ENCODE measurements at regions not wholly inside any gene's neighbourhood (a gene's known extent, or its start where the extent isn't known, plus 50 kb on each side); places are given as distances from the start of the nearest gene placed in this dataset.

GRCh38 chr10:121188005-121188404 lies 336.8 kb downstream of the WDR11 start:
- no peak for DNase-seq

- DNase-seq, result no peak
These were observed 337.9 kb downstream of the WDR11 start for GRCh38 chr10:121189066-121189465.

- no peak for DNase-seq
These were observed 343.7 kb downstream of the WDR11 start for GRCh38 chr10:121194696-121195523.

GRCh38 chr10:121195524-121195910 lies 344.4 kb downstream of the WDR11 start:
- no peak for DNase-seq

GRCh38 chr10:121199081-121199480 lies 347.9 kb downstream of the WDR11 start:
- DNase-seq, result no peak

- DNase-seq, result no peak
These were observed 354.5 kb downstream of the WDR11 start for GRCh38 chr10:121205625-121206024.

GRCh38 chr10:121211446-121211845 lies 360.3 kb downstream of the WDR11 start:
- no peak for DNase-seq

DNA sequence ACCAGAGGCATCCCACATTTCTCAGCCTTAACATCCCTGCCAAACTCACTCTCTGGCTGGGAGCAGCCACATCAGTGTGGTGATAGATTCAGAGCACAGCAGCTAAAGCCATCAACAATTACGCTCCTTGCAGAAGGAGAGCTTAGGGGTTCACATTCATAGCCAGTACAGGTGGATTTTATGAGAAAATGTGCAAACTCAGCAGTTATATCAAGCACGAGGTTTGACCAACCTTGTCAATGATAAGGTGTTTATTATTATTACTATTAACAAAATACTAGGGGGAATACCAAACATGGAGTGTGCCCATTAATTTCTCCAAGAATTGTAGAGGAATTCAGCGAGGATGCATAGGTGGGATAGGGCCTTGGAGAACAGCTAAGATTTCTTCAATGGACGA lies 362.3 kb downstream of the WDR11 start:
- DNase-seq, result no peak

- no peak for DNase-seq
These were observed 365.1 kb downstream of the WDR11 start for GRCh38 chr10:121216295-121216694.

DNA sequence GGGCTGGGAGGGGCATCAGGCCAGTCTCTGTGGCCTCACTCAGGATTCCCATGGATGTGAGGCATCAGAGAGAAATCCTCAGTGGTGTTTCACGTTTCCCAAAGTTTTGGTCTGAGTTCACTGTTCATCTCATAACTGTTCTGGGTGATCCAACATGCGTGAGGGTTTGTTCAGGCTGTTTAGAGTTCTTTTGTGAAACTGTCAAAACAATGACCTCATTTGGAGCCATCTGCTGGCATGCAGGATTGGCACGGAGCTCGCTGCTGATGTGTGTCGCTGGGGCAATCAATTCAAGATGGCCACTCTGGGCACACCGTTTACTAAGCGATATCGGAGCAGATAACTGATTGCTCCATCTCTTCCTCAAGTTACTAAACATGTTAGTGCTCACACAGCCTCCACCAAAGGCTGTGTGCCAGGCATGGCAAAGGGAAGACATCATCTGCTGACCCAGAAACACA lies 365.6 kb downstream of the WDR11 start:
- no peak for DNase-seq

DNA sequence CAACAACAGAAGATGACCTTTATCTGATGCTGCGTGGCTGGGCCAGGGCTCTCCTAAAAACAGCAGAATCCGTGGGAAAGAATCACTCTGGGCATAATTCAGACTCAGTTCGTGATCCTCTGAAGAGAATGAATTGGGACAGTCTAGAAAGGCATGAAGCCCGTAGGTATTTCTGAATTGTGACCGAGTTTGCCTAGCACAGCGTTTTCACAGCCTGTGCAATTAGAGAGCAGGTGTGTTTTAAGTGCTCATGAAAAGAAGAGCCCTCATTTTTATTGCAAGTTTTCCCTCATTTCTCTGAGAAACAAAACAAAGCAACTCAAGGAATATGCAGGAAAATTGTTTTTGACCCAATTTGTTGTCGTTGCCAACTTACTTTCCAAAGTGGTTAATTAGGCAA lies 366.2 kb downstream of the WDR11 start:
- no peak for DNase-seq

DNA sequence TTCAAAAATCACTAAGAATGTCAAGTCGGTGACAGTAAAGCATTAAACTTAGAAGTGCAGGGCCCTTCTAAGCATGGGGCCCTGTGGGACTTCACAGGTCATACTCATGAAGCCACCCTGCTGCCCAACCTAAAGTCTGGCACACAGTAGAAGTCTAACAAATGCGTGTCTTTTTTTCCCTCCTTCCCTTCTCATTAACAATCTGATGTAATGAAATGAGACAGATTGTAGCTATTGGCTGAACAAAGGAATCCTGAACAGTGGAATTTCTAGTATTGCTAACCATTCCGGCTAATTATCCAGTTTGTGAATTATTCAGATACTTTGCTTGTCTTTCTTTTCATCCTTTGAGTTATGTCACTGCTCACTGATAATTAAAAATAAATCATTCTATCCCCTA lies 369.9 kb downstream of the WDR11 start:
- no peak for DNase-seq

DNA sequence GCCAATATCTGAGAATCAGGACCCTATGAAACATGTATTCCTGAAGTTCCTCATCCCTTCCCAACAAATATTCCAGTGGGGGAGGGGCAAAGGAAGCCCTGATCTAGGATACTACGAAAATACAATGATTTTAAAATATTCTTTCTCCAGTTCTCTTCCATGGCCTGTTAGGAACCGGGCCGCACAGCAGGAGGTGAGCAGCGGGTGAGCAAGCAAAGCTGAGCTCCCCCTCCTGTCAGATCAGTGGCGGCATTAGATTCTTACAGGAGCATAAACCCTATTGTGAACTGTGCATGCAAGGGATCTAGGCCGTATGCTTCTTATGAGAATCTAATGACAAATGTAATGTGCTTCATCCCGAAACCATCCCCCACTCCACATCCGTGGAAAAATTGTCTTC lies 370.8 kb downstream of the WDR11 start:
- no peak for DNase-seq

- DNase-seq, result no peak
These were observed 371.7 kb downstream of the WDR11 start for GRCh38 chr10:121222842-121223241.

DNA sequence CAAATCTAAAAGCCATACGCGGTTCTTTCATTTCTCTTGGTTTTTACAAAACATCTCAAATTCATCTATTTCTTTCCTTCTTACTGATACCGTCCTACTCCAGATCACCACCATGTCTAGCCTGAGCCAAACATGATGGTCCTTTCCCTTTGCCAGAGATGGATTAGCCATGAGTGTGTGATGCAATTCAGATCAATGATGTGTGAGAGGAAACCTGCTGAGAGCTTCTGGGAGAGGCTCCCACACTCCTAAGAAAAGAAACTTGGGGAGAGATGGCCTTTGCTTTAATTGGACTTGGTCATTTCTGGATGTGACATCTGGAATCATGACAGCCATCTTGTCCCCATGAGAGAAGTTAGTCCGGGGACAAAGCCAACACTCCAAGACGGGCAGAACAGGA lies 367.2 kb downstream of the FGFR2 start:
- no peak for DNase-seq

- no peak for DNase-seq
These were observed 365.8 kb downstream of the FGFR2 start for GRCh38 chr10:121232494-121232893.

DNA sequence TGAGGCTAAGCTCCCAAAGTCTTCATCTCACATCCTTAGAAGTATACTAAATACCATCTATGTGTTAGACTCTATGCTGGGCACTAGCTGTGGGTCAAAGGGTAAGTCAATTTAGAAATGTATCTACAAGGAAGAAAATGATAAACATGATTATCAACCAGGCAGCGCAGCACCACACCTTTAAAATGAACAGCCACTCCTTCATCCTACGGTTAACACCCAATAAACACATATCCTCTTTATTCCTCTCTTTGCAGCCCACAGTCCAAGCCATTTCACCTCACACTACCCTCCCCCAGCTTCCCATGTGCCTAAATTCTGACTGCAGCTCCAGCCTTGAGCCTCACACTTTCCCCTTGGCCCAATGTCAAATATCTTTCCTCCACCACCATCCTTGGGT lies 362.6 kb downstream of the FGFR2 start:
- no peak for DNase-seq

- DNase-seq, result no peak
These were observed 361.6 kb downstream of the FGFR2 start for GRCh38 chr10:121236621-121237020.

- no peak for DNase-seq
These were observed 360.5 kb downstream of the FGFR2 start for GRCh38 chr10:121237718-121238117.

DNA sequence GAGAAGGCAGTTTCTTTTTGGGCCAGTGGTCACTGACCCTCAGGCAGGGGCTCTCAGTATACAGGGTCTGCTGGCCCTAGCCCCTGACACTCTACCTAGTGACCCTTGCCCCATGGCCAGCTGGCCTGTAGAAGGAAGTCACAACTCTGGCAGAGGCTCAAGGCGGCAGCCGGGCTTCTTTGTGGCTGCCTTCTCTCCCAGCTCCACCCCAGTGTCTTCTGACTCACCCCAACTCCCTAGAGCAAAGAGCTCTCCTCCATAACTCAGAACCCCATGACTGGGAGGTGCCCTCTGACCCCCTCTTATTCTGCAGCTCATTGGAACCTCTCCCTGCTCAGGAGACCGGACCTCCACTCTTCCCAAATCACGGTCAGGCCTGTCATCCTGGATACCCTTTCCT lies 358.2 kb downstream of the FGFR2 start:
- DNase-seq, result no peak

DNA sequence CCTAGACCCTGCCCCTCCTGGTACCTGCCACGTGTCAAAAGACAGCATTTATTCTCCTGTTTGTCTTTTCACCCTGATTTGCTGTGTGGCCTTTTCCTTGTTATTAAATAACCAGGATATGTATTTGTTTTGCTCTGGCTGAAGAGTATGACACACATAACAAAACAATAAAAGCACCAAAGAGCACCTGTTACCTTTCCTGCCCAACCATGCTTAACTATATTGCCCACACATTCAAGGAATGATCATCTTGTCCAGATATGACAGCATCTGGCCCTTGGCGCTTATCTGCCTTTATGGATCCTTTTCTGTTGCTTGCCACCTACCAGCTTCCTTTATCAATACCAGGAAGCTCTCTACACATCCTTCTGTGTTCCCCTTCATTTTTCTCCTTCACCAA lies 357.7 kb downstream of the FGFR2 start:
- DNase-seq, result no peak

DNA sequence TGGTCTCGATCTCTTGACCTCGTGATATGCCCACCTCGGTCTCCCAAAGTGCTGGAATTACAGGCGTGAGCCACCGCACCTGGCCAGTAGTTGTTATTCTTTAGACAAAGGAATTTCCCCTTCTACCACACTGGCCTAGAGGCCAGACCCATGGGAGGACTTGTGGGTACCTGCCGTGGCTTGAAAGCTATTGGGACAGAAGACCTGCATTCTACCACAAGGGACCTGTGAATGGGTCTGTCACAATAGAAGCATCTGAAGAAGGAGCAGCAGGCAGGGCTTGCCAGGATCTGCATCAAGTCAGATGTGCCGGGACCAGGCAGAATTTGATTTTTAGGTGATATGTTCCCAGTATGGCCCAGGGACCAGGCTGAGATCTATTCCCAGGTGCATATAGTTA lies 356.9 kb downstream of the FGFR2 start:
- DNase-seq, result no peak

- no peak for DNase-seq
These were observed 355.3 kb downstream of the FGFR2 start for GRCh38 chr10:121242741-121243608.

DNA sequence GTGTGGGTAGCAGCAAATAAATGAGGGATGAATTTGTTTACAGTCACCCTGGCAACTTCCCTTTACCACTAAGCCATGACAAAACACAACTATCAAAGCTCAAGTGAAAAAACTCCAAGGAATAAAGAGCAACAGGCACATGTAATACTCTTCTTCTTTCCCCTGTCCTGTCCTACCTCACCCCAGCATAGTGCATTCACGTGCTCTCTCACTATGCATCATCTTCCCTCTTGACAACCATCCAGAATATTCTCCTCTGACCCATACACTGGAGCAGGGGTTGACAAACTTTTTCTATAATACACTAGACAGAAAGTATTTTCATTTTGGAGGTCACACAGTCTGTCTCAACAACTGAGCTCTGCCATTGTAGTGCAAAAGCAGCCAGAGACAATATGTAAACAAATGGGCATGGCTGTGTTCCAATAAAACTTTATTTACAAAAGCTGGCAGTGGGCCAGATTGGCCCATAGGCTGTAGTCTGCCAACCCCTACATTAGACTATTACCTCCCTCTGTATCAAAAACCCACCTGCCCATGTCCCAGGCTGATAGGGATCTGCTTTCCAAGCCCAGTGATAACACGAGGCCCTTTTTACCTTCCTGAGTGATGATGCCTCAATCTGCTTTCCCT lies 354.5 kb downstream of the FGFR2 start:
- DNase-seq, result no peak
